HG03103 (cell line): ENCODE measurements at regions not wholly inside any gene's neighbourhood (a gene's known extent, or its start where the extent isn't known, plus 50 kb on each side); places are given as distances from the start of the nearest gene placed in this dataset.
"Not testable (repeated sequence)": the region's sequence is repeated elsewhere in the genome, so short reads cannot be mapped to it uniquely, and the experiment has no call there.

Source experiments
- ATAC-seq: cut with Tn5 transposase; IDR thresholded peaks from one replicate; pipeline ENCODE4 v1.9.1; 2021; ENCODE audit warnings: low read depth; ENCODE audit not compliant: unreplicated experiment

- ATAC-seq: no peak
Observed at GRCh38 chr4:59455751-59456150, 1744.4 kb upstream of the ADGRL3 start.

- no peak for ATAC-seq
Observed at GRCh38 chr4:59457576-59457975, 1742.5 kb upstream of the ADGRL3 start.

- no peak for ATAC-seq
Observed at GRCh38 chr4:59484944-59485343, 1715.2 kb upstream of the ADGRL3 start.

GRCh38 chr4:59500103-59500502 lies 1700.0 kb upstream of the ADGRL3 start:
- ATAC-seq: no peak

- no peak for ATAC-seq
Observed at GRCh38 chr4:59503731-59504130, 1696.4 kb upstream of the ADGRL3 start.

- not testable (repeated sequence) for ATAC-seq
Observed at GRCh38 chr4:59511809-59512208, 1688.3 kb upstream of the ADGRL3 start.

- no peak for ATAC-seq
Observed at GRCh38 chr4:59517007-59517406, 1683.1 kb upstream of the ADGRL3 start.

GRCh38 chr4:59518005-59518823 lies 1681.9 kb upstream of the ADGRL3 start:
- ATAC-seq: no peak

GRCh38 chr4:59525885-59526284 lies 1674.2 kb upstream of the ADGRL3 start:
- no peak for ATAC-seq

GRCh38 chr4:59535541-59535940 lies 1664.6 kb upstream of the ADGRL3 start:
- no peak for ATAC-seq

GRCh38 chr4:59536428-59536827 lies 1663.7 kb upstream of the ADGRL3 start:
- no peak for ATAC-seq

GRCh38 chr4:59537246-59537886 lies 1662.8 kb upstream of the ADGRL3 start:
- no peak for ATAC-seq

GRCh38 chr4:59539401-59539800 lies 1660.7 kb upstream of the ADGRL3 start:
- no peak for ATAC-seq

GRCh38 chr4:59540311-59540710 lies 1659.8 kb upstream of the ADGRL3 start:
- no peak for ATAC-seq

GRCh38 chr4:59553063-59553720 lies 1646.9 kb upstream of the ADGRL3 start:
- ATAC-seq: peak; percentile 96

GRCh38 chr4:59553721-59554091 lies 1646.4 kb upstream of the ADGRL3 start:
- no peak for ATAC-seq

GRCh38 chr4:59556191-59556590 lies 1643.9 kb upstream of the ADGRL3 start:
- ATAC-seq: not testable (repeated sequence)

GRCh38 chr4:59560141-59560648 lies 1639.9 kb upstream of the ADGRL3 start:
- not testable (repeated sequence) for ATAC-seq

GRCh38 chr4:59565836-59566235 lies 1634.3 kb upstream of the ADGRL3 start:
- no peak for ATAC-seq

- peak; percentile 86 for ATAC-seq
Observed at GRCh38 chr4:59570860-59571476, 1629.2 kb upstream of the ADGRL3 start.
